Stimulated activated CD8-positive, alpha-beta memory T cell treated with anti-CD3 and anti-CD28 coated beads, Interleukin-7, amount 100 ng/mL, for 4 hours (primary cell): ENCODE measurements at regions not wholly inside any gene's neighbourhood (a gene's known extent, or its start where the extent isn't known, plus 50 kb on each side); places are given as distances from the start of the nearest gene placed in this dataset.
"Not testable (repeated sequence)": the region's sequence is repeated elsewhere in the genome, so short reads cannot be mapped to it uniquely, and the experiment has no call there.

ENCODE experiments used
- DNase-seq, 2 donors: peaks; one replicate each; pipeline ENCODE4 v3.0.0-alpha.2; 2020; ENCODE audit warnings: low read depth in 2 of 2

DNA sequence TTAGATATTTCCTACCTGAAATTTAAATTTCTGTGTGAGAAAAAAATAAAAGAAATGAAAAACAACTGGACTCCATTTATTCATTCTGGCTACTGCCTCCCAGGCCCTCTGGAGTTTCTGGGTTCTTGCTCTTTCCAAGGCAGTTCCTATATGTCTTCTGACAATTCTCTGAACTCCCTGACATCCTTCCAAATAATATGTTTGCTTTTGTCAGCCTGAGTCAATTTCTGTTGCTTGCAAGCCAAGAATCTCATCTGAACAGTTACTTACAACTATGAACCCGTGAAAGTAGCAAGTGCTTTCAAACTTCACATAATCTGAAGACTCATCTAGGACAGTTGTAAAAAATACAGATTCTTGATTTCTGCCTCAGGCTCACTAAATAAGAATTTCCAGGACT is 216.7 kb upstream of the NPVF start:
- DNase-seq: no peak

DNA sequence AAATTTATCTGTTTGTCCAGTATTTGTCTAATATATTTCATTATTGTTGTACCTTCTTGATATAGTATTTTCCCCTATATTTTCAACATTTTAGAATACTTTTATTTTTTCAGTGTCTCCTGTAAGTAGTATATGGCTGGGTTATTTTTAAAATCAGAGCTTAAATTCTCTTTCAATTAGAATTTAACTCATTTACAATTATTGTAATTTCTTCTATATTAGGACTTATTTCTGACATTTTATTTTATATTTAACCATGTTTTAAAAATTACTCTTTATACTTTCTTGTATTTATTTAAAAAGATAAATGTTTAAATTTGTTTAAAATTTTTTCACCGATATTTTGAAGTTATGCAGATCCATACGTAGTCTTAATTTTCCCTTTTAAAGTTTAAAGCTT is 220.0 kb upstream of the NPVF start:
- DNase-seq: no peak

DNA sequence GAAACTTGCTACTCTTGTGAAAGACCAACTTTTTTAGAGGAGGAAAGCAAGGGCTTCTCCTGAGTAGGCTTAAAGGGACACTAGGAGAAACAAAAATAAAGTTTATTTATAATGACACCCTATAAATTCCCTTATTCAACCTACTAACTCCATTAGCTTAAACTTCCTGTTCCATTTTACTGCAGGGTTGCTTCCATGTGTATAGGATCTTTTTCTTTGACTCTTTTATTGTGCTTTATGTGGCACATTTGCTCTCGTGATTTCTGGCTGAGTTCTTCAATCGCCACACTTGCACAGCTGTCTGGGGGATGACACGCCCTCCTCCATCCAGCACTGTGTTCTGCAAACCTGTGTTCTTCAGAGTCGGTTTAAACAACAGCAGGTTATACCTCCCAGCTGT is 225.7 kb upstream of the NPVF start:
- no peak for DNase-seq

DNA sequence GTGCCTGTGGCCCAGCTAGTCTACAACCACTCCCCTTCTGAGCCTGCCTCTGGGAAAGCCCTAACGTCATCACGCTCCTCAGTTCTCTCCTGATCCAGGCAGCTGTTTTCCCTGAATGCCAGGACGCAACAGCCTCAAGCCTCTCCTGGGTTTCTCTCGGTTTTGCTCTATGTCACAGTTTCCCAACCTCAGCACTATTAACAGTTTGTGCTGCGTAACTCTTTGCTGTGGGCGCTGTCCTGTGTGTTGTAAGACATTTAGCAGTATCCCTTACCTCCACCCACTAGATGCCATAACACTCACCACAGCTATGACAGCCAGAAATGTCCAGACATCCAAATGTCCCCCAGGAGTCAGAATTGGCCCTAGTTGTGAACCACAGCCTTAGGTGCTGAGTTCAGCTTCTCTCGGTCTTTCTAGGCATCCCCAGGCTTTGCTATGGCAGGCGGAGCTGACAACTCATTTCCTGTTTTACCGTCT is 226.3 kb upstream of the NPVF start:
- DNase-seq: no peak

DNA sequence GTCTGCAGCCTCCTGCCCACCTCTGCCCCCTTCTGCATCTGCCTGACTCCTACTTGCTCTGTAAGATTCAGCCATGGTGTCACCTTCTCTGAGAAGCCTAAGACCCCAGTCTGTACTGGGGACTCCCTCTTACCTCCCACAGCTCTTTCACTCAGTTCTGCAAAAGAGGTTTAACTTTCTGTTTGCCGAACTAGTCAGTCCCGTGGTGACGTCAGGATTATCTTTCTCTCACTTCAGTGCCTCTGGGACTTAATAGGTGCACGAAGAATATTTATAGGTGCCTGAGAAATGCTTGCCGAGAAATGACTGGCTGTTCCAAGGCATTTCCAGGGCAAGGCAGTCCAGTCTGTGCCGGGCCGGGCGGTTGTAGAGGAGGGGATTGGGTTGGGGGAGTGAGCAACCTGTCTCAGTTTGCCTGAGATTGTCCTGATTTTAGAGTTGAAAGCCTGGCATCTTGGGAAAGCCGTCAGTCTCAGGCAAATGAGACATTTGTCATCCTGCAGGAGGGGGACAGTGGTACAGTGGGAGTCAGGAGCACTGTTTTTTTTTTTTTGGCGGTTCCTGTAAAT is 227.5 kb upstream of the NPVF start:
- no peak for DNase-seq

DNA sequence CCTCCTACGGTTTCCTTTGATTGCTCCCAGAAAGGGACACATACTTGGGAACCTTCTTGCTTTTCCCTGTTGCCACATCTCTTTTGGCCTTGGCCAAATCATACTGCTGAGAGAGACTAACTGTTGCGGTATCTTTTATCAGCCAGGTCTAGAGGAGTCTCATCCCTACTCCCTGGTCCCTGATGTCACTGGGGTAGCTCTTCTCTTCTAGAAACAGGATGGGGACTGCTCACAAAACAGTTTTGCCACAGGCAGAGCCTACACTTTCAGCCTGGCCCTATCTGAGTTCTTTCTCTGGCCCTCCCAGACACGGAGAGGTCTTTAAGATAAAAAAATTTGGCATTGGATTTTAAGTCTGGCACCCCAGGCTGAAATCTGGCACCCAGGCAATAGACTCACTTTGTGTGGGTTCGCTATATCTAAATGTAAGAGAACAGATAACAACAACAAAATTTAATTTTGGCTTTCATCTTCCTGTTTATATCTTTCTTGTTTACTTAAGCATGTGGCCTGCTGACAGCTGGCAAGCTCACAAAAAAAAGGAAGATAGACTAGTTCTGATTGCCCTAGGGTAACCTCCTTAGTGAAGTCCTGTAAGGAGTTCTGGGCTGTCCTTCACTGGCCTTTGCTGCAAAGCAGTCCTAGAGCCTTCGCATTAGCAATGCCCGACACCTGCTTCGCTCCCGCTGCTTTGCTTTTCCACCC is 228.3 kb upstream of the NPVF start:
- DNase-seq: no peak

DNA sequence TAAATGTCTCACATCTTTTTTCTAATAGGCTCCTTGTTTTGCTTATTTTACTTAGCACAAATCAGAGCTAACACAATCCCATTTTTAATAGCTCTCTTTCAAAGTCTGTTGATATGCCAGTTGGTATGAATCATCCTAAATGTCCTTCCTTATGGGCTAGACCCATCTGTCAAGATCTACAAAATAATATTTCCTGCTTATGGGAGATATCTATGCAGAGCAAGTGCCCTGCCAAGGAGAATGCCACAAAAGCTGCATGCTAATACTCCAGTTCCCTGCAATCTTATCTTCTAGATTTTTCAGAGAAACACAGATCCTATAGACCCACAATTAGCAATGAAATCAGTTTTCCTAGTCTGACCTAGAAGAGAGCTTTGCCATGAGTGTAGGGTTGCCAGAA is 230.8 kb upstream of the NPVF start:
- DNase-seq: no peak

DNA sequence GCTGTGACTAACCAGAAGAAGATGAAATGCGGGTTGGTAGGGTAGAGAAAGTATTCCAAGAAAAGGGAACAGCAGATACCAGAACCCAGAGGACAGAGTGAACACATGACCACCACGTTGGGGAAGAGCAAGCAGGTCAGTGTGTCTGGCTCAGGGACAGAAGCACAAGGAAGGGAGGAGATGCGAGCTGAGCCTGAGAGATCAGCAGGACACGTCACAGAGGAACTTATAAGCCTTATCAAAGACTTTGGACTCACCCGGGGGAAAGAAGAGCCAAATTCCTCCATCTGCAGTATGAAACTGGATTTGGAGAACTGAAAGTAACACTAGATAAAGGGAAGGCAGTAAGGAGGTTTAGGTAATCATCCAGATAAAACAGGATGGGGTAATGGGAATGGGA is 232.1 kb upstream of the NPVF start:
- no peak for DNase-seq

DNA sequence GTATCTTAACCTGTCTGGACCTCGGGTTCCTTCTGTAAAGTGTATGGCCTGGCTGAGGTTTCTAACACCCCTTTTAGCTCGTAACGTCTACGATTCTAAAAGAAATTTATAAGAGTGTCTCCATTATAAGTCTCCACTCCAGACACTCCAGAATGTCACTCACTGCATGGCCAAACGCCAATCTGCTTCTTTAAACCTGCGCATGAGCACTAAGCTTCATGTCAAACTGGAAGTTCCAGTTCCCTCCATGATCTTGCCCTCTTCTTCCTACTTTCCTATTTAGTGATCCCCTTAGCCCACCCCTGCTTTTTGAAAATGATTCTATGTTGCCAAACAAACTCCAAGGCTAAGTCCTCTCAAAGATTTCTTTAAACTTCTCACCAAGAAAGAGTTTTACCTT is 241.4 kb upstream of the NPVF start:
- DNase-seq: no peak

DNA sequence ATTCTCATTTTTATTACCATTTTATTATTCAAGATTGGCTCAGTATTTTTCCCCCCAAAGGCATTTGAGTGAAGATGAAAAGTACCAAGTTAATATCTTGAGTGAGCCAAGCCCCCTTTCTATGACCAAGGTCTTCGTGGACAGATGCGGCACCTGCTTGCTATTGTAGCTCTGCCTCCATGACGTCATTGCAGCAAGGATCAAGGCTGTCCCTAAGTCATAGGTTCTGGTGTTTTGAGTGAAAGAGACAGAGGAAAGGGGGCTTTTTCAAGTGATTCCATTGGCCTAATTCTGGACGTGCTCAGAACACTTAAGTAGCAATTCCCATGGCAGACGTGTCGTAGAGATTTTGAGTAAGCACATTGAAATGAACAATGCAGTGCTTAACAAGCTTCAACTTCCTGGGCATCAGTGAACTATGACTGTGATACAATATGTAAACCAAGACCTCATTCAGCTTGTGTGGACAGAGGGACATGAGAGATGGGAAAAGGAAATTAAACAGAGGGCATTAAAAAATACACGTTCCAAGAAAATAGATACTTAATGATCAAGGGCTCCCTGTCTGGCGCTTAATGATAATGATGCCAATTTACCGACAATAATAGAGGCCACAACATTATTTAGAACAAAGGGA is 248.7 kb upstream of the NPVF start:
- DNase-seq: no peak

DNA sequence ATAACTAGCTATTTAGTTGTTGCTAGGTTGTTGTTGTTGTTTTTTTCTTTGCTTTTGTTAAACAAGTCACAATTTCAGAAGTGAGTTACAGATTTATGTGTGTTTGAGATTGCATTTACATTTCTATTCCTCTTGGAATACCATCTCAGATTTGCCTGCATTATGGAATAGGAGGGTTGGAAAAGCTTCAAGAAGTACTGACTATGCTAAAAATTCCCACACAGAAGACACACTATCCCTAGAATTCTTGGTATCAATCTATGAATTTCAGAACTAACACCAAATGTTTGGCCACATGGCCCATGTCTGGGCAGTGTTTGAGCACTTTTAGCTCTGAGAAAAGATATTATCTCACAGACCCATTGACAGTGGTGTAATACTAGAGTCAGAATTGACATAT is 249.9 kb upstream of the NPVF start:
- not testable (repeated sequence) for DNase-seq

DNA sequence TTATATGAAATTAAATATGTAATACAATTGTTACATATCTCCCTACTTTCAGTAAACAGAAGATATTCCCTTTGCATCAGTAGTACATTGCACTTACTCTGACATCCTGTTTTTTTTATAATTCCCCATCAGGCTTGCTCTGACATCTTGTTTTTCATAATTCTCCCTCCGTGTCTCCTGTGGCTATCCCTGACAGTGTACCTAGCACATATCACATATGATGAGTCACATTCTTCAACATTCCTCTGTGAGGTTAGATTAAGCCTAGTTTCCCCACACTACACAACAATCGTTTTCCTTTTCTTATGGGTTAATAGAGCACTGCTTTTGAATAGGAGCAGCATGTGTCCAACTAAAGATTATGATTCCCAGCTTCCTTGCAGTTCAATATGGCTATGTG is 250.6 kb upstream of the NPVF start:
- no peak for DNase-seq

DNA sequence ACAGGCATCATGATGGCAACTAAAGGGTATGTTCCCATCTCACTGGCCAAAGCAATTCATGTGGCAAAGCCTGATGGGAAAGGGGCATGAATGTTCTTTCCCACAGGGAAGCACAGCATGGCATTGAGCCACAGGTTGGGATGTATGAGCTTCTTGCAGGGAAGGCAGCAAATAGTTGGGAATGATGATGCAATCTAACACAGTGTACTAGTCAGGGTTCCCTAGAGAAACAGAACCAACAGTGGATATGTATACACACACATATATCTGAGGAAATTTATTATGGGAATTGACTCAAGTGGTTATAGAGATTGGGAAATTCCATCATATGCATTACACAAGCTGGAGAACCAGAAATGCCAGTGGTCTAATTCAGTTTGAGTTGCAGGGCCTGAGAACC is 253.6 kb upstream of the NPVF start:
- DNase-seq: no peak

DNA sequence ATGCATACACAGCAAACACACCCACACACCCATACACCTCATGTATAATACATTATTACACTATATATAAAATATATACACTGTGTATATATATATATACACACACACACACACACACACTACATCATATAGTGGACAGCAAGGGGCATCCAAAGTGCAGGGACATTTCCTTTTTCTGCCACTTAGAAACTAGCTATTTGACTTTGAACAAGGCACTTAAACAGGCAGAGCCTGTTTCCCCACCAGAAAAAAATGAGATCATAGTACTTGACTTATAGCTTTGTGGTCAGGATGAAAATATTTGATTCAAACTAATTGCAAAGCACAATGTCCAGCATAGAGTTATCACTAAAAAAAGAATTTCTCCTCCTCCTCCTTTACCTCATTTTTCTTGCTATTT is 254.3 kb upstream of the NPVF start:
- no peak for DNase-seq

DNA sequence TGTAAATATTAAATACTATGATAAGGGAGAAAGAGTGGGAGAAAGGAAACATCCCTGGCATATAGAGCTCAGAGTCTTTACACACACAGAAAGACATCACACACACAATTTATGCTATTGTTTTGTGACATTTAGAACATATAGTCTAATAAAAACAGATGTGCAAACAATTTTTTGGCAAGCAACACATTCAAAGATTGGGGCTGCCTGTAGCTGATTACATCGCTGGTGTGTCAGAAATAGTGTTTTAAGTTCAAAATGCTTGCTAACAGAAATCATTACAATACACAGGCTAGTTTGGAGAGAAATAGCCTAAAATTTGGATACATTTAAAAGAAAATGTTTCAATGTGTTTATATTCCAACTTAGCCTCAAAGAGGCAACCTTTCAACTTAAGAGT is 256.7 kb upstream of the NPVF start:
- no peak for DNase-seq

DNA sequence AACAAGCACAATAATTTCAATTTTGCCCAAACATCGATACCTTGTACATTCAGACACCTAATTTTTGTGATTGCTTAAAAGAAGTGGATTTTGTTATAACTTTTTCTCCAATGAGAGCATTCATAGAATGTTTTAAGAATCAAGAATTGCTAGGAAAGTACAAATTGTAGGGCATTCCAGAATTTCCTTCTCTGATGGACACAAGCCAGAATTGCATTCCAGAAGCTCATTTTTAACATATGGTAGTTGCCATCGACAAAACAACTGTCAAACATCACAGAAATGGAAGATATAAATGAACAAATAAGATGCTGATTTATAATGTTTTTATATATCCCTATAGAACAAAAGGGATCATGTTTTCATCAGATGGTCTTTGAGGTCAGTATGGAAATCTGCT is 258.4 kb upstream of the NPVF start:
- no peak for DNase-seq

DNA sequence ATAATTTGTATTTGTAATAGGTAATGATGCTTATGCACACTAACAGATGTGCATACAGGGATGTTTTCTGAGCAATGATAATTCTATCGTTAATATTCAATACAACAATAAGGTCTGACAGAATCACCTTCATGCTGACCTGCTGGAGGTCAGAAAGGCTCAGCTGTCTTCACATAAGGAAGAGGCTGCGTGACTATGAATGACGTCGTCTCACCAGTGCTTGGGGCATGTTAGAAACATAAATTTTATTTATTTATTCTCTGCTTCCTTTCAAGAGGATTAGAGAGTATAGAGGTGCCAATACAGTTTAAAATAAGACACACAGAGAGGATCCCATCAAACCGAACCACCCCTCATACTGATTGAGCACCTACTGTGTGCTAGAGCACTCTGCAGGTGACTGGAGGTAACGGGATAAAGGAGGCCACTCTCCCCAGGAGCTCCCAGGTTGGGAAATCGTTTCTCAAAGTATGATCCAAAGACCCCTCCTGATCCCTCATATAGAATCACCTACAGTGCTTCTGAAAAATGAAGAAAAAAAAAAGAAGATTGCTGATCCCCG is 265.6 kb upstream of the NPVF start:
- DNase-seq: no peak

DNA sequence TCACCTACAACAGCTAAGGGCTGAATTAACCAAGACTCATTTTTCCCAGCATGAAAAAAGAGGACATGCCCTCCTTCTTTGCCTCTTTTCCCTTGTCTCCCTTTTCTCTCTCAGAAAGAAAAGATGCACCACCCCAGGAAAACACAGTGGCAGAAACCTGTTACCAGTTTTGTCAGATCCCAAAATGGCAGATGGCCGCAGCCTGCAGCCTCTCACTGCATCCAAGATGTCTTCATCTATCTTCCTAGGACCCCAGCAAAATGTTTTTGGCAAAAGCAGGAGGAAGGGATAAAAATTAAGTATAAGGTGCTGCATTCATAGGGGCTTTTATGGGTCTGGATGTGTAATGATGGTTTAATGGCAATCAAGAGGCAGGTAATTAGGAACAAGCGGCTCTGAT is 266.6 kb upstream of the NPVF start:
- DNase-seq: no peak

DNA sequence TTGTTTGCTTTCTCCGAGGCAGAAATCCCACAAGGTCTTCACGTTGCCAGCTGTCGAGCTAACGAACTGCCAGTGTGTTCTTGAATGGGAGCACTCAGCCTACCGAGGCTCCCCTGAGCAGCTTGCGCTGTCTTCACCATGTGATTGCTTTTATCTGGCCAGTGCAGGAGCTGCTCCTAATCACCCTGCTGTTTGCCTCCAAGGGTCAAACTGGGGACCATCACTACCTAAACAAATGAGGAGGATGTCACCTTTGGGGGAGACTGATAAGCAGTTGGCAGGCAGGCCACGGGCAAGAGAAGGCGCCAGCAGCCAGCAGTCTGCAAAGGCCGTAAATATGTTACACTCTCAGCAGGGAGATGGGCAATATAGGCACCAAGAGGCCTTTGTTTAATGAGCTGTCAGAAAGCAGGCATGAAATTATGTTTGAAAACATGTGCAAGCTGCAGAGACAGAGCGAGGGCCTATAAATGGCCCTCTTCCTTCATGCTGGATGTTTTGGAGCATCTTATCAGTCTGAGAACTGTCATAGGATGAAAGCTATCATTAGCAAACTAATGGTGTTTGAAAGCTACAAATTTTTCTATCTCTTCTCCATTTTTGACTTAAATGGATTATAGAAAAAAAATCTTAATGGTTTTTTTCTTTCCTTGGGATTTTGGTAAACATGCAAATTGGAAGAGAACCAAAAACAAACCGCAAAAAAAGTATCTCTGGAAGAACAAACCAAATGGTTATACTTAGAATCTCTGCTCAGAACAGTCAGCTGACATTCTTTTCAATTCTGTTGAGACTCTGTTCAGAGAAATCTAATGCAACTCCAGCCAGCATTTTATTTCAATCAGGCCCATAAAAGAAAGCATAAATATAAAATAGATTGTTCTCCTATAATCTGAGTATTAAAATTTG is 267.3 kb upstream of the NPVF start:
- DNase-seq: no peak

DNA sequence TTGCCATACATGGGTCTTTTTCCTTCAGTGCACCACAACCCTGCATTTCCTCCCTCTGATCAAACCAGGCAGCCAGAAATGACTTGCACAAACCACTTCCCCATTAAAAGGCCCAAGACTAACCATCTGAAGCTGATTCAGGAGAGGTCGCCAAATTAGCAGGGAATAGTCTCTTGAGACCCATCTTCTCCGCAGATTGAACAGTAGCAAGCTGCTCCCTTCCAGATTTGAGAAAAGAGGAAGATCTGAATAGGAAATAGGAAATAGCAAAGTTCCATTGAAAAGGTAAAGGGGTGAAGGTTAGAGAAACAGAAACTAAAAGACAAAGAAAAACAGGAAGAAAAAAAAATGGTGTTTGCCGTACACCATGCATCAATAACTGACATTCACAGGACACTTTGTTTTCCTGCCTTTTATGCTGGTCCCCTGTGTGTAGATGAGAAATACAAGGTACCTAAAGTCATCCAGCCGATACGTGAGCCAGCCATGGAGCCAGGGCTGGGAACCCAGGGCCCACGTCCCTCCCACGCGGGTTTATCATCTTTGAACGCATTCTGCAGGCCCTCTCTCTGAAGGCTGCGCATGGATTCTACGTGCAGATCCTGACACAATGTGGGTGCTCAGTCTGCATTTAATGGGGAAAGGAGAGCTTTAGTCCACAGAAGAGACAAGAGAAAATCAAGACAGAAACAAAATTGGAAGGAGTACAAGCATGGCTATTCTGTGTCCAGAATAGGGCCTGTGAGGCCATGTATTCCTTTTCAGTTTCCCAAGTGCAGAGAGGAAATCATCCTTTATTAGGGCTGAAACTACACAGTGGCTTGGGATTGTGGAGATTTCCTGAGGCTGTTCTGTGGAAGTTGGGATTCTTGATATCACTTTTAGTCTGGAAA is 268.4 kb upstream of the NPVF start:
- no peak for DNase-seq

DNA sequence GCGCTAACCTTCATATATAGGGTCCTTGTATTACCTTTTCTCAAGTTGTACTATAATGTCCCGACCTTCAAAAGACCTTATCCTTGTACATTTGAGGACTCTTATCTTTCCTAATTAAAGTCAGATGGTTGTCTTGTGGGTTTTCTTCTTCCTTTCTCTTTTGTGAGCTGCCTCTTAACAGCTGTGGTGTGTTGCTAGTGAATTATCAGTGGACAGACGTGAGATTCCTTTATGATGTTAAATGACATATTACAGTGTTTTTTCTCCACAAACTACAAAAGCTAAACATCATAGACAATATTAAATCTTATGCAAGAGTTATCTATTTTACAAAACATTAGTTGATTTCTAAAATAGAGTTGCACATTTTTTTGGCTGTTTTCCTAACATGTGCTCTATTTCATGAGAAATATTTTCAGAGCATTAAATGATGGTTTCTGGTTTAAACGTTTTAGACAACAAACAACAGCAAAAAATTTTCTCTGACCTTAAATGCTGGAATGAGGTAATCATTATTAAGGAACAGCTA is 272.2 kb upstream of the NPVF start:
- no peak for DNase-seq
